GM12878 (cell line): ENCODE measurements at regions not wholly inside any gene's neighbourhood (a gene's known extent, or its start where the extent isn't known, plus 50 kb on each side); places are given as distances from the start of the nearest gene placed in this dataset.

ENCODE experiments used
- CTCF ChIP-seq, 3 experiments: IDR thresholded peaks in 2 of 3; conservative IDR thresholded peaks in 1 of 3; 2 replicates each; pipeline ENCODE4 v1.5.1; 2011; ENCODE audit warnings: low read depth in 3 of 3, low read length in 3 of 3, mild to moderate bottlenecking in 3 of 3, control low read depth in 2 of 3, moderate library complexity in 2 of 3, inconsistent platforms in 1 of 3, mixed read lengths in 1 of 3; ENCODE audit not compliant: control insufficient read depth in 2 of 3, insufficient read depth in 1 of 3; ENCODE audit errors: extremely low read depth in 1 of 3
- EP300 ChIP-seq, 2 experiments: fragments of 150-350 bp in 1 of 2; IDR thresholded peaks; 2 replicates each; pipeline ENCODE4 v1.6.1; 2011 to 2012; ENCODE audit warnings: low read depth in 2 of 2, low read length in 2 of 2, borderline replicate concordance in 1 of 2, improper control_type of control experiment in 1 of 2, inconsistent platforms in 1 of 2; ENCODE audit not compliant: control insufficient read depth in 1 of 2
- JUND ChIP-seq: IDR thresholded peaks from 2 replicates; pipeline ENCODE4 v1.6.1; 2012; ENCODE audit warnings: low read depth, mild to moderate bottlenecking, low read length, improper control_type of control experiment, moderate library complexity
- SIN3A ChIP-seq: IDR thresholded peaks from 2 replicates; pipeline ENCODE4 v1.6.1; 2012; ENCODE audit warnings: low read depth, low read length, improper control_type of control experiment
- SRF ChIP-seq, 2 experiments: IDR thresholded peaks; 2 replicates each; pipeline ENCODE4 v1.6.1; 2011; ENCODE audit warnings: low read depth in 2 of 2, low read length in 2 of 2, mild to moderate bottlenecking in 1 of 2, moderate library complexity in 1 of 2
- TF ChIP-seq, protein P1 (sequence below): IDR thresholded peaks from 2 replicates; pipeline ENCODE4 v1.6.1; 2012; ENCODE audit warnings: mild to moderate bottlenecking, low read depth, low read length

DNA sequence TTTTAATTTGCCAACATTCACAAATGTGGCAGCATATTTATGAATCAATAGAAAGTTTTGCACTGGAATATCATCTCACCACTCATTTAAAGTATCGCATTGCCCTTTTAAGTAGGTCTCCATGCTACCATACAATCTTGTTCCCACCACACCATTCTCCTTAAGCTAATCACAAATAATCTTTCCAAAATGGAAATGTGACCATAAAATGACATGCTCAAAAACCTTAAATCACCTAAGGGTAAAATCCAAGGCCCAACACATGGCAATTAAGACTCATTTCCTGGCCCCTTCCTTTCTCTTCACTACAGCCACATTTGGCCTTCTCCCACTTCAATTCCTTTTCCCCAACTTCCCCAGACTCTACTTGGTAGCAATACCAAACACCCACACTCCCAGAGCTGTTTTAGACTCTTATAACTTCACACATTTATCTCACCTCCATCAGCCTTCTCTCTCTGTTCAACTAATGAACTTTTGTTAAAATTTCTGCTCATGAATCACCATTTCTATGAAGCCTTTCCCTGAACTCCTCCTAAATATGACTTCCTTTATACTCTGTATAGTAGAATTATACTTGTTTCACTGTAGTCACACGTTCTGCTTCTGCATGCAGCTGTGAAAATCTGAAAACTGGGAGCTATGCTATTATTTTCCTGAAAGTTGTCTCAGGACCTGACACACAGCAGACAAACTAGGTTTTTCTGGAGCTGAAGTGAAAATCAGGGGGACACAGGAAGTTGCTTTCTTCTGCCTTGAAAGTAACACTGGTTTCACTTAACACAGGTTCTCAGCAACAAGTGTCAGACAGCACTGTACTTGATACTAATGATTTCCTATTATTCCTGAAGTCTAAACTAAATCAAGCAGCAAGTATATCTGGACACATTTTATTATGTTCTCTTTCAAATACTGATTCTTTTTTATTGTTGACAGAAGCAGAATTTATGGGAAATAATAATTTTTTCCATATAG is 303.9 kb downstream of the ZEB2 start:
- TF ChIP-seq JUND (no peak), EP300 (IDR thresholded peaks at IDR 0.05; ENCODE audit: borderline replicate concordance in 1 of 2, control insufficient read depth in 1 of 2, low read depth in 2 of 2, low read length in 2 of 2) (0 out of 4 replicates have a peak, but pooled peaks of 1 of the 2 experiments have one; percentile 9), CTCF (IDR thresholded peaks at IDR 0.05 in 2 of 3, conservative IDR thresholded peaks at IDR 0.05 in 1 of 3; ENCODE audit: control insufficient read depth in 2 of 3, extremely low read depth in 1 of 3, insufficient read depth in 1 of 3, low read depth in 3 of 3, low read length in 3 of 3) (no peak), SRF (IDR thresholded peaks at IDR 0.05; ENCODE audit: low read depth in 2 of 2, low read length in 2 of 2) (no peak), SIN3A (no peak)
- TF ChIP-seq, protein P1, sequence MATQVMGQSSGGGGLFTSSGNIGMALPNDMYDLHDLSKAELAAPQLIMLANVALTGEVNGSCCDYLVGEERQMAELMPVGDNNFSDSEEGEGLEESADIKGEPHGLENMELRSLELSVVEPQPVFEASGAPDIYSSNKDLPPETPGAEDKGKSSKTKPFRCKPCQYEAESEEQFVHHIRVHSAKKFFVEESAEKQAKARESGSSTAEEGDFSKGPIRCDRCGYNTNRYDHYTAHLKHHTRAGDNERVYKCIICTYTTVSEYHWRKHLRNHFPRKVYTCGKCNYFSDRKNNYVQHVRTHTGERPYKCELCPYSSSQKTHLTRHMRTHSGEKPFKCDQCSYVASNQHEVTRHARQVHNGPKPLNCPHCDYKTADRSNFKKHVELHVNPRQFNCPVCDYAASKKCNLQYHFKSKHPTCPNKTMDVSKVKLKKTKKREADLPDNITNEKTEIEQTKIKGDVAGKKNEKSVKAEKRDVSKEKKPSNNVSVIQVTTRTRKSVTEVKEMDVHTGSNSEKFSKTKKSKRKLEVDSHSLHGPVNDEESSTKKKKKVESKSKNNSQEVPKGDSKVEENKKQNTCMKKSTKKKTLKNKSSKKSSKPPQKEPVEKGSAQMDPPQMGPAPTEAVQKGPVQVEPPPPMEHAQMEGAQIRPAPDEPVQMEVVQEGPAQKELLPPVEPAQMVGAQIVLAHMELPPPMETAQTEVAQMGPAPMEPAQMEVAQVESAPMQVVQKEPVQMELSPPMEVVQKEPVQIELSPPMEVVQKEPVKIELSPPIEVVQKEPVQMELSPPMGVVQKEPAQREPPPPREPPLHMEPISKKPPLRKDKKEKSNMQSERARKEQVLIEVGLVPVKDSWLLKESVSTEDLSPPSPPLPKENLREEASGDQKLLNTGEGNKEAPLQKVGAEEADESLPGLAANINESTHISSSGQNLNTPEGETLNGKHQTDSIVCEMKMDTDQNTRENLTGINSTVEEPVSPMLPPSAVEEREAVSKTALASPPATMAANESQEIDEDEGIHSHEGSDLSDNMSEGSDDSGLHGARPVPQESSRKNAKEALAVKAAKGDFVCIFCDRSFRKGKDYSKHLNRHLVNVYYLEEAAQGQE = no peak
